ENCODE measurements at regions not wholly inside any gene's neighbourhood (a gene's known extent, or its start where the extent isn't known, plus 50 kb on each side); places are given as distances from the start of the nearest gene placed in this dataset.
"Not testable (repeated sequence)": the region's sequence is repeated elsewhere in the genome, so short reads cannot be mapped to it uniquely, and the experiment has no call there.

DNA sequence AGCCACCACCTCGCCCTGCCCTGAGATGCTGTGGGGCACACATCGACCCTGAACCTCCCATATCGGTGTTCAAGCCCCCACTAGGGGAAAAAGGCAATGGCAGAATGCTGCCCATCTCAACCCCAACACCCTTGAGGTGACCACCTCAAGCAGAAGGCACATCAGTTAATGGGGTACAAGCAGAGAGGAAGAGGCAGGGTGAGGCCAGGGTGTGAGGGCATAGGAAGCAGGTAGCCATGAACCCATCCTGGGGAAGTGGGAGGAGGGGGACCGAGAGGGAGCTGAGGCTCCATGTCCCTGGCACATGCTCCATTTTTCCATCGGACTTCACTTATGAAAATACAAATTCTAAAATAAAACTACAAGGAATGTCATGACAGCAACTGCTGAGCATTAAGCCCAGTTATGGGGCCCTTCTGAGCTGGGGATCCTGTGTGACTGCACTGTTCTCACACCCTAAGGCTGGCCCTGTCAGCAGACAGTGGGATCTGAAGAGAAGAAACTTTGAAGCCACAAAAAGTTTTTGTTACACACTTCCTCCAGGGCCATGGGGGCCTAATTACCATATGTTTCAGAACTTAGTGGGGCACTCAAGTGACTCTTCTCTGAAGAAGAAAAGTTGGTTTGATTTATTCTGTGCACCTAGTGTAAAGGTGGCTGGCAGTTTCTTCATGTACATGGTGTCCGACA, 68.2 kb upstream of the FAM241A start:
- no peaks in the 10 kb centered on the region for H3K27me3 ChIP-seq (ENCODE audit: control insufficient read depth, insufficient read depth, low read length)
- H3K4me1 ChIP-seq (ENCODE audit: control insufficient read depth, insufficient read depth, low read length), result no peaks in the 10 kb centered on the region
- no peak overlapping the region for H3K4me3 ChIP-seq (ENCODE audit: low read length)
- no peaks in the 10 kb centered on the region for H3K9me3 ChIP-seq (replicated peaks; ENCODE audit: control insufficient read depth, low read depth, low read length)
- 83% methylated on average over 1 of the region's 6 CpGs for WGBS (ENCODE audit: insufficient coverage)
- no peaks in the 10 kb centered on the region for H3K36me3 ChIP-seq (ENCODE audit: control insufficient read depth, insufficient read depth, low read length)
- H3K27ac ChIP-seq (ENCODE audit: low read length), result no peak overlapping the region
- no peak for DNase-seq

GRCh38 chr4:112077743-112078142, 67.5 kb upstream of the FAM241A start:
- Histone ChIP-seq H3K36me3 (ENCODE audit: control insufficient read depth, insufficient read depth, low read length) (no peaks in the 10 kb centered on the region), H3K4me1 (ENCODE audit: control insufficient read depth, insufficient read depth, low read length) (no peaks in the 10 kb centered on the region), H3K4me3 (ENCODE audit: low read length) (no peak overlapping the region), H3K27me3 (ENCODE audit: control insufficient read depth, insufficient read depth, low read length) (no peaks in the 10 kb centered on the region), H3K9me3 (replicated peaks; ENCODE audit: control insufficient read depth, low read depth, low read length) (no peaks in the 10 kb centered on the region), H3K27ac (ENCODE audit: low read length) (no peak overlapping the region)
- DNase-seq, result no peak
- WGBS (ENCODE audit: insufficient coverage), result 85% methylated on average over 8 of the region's 8 CpGs

DNA sequence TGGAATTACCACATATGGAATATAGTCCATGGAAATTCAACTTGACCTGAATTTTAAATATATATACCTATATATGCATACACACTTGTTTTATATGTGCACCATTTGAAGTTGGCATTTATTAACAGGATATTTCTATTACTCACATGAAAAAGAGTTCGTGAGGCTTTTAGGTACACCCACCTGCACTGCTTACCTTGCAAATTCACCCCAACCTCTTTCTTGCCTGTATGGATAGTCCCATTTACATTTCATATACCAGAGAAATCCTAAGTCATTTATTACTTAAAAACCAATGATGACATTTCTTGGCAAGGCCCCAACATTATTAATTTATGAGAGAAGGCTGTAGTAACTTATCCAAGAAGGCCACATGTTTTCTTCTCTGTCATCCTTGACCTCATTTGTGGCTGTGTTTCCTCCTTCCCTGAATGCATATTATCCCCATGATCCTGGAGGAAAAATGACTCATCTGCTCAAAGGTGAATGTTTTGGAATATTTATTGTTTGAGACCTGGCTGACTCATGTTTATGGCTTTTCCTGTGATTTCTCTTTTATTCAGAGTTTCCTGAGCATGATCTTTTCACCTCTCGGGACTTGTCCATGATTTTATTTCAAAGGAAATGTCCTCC, 62.2 kb upstream of the FAM241A start:
- no peaks in the 10 kb centered on the region for H3K4me1 ChIP-seq (ENCODE audit: control insufficient read depth, insufficient read depth, low read length)
- H3K27ac ChIP-seq (ENCODE audit: low read length), result no peak overlapping the region
- no peaks in the 10 kb centered on the region for H3K27me3 ChIP-seq (ENCODE audit: control insufficient read depth, insufficient read depth, low read length)
- no peaks in the 10 kb centered on the region for H3K36me3 ChIP-seq (ENCODE audit: control insufficient read depth, insufficient read depth, low read length)
- no peaks in the 10 kb centered on the region for H3K9me3 ChIP-seq (replicated peaks; ENCODE audit: control insufficient read depth, low read depth, low read length)
- WGBS (ENCODE audit: insufficient coverage), result no CpG with 5 or more reads among the region's 2 CpGs
- H3K4me3 ChIP-seq (ENCODE audit: low read length), result no peak overlapping the region
- peak; percentile 33 for DNase-seq

- no peak overlapping the region for H3K4me3 ChIP-seq (ENCODE audit: low read length)
- H3K27ac ChIP-seq (ENCODE audit: low read length), result peak overlapping the region; percentile 23
- H3K36me3 ChIP-seq (ENCODE audit: control insufficient read depth, insufficient read depth, low read length), result no peaks in the 10 kb centered on the region
- no peaks in the 10 kb centered on the region for H3K27me3 ChIP-seq (ENCODE audit: control insufficient read depth, insufficient read depth, low read length)
- no peak for DNase-seq
- no CpG with 5 or more reads among the region's 3 CpGs for WGBS (ENCODE audit: insufficient coverage)
- H3K9me3 ChIP-seq (replicated peaks; ENCODE audit: control insufficient read depth, low read depth, low read length), result no peaks in the 10 kb centered on the region
- H3K4me1 ChIP-seq (ENCODE audit: control insufficient read depth, insufficient read depth, low read length), result no peaks in the 10 kb centered on the region
Observed at GRCh38 chr4:112083587-112084347, 61.5 kb upstream of the FAM241A start.

DNA sequence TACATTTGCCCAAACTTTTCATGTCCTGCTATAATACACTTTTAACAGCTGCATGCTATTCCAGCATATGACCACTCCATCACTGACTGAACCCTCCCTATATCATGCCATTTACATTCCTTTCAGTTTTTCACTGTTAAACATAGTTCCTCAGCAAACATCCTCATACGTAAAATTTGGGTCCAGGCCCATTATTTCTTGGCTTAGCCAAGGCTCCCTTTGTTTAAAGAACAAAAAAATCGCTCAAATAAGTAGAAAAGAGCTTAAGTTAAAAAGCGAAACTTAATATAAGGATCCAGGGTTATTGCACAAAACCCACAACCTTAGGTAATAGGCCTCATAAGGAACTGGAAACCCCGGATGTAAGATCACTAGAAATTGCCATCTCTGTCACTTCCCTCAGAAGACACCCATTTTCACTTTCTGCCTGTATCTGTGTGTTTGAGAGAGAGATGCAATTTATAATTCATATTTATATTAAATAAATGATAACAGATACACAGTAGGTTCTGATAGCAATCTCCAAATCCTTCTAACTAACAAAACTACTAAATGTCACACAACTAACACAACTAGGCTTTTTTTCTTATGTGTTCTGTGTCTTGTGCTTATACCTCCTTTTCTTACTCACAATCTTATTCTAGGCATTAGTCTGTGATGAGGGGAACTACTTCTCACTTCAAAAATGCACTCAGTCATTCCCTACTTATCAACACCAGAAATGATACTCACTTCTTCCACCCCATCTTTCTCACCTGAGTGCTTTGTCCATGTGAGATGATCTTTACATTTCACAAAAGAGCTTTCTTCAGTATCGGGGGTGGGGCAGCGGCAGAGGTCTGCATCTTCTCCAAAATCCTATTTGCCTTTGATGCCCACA, 59.9 kb upstream of the FAM241A start:
- Histone ChIP-seq H3K4me3 (ENCODE audit: low read length) (no peak overlapping the region), H3K9me3 (replicated peaks; ENCODE audit: control insufficient read depth, low read depth, low read length) (no peaks in the 10 kb centered on the region), H3K36me3 (ENCODE audit: control insufficient read depth, insufficient read depth, low read length) (no peaks in the 10 kb centered on the region), H3K4me1 (ENCODE audit: control insufficient read depth, insufficient read depth, low read length) (no peaks in the 10 kb centered on the region), H3K27me3 (ENCODE audit: control insufficient read depth, insufficient read depth, low read length) (no peaks in the 10 kb centered on the region), H3K27ac (ENCODE audit: low read length) (no peak overlapping the region)
- WGBS (ENCODE audit: insufficient coverage), result no CpG with 5 or more reads among the region's 6 CpGs
- DNase-seq, result peak; percentile 32

- DNase-seq, result no peak
- Histone ChIP-seq H3K36me3 (ENCODE audit: control insufficient read depth, insufficient read depth, low read length) (no peaks in the 10 kb centered on the region), H3K4me3 (ENCODE audit: low read length) (no peak overlapping the region), H3K9me3 (replicated peaks; ENCODE audit: control insufficient read depth, low read depth, low read length) (no peaks in the 10 kb centered on the region), H3K27ac (ENCODE audit: low read length) (no peak overlapping the region), H3K4me1 (ENCODE audit: control insufficient read depth, insufficient read depth, low read length) (no peaks in the 10 kb centered on the region), H3K27me3 (ENCODE audit: control insufficient read depth, insufficient read depth, low read length) (no peaks in the 10 kb centered on the region)
Observed at GRCh38 chr4:112086036-112086434, 59.2 kb upstream of the FAM241A start.

GRCh38 chr4:112086661-112087060, 58.6 kb upstream of the FAM241A start:
- not testable (repeated sequence) for DNase-seq; H3K27me3 ChIP-seq (ENCODE audit: control insufficient read depth, insufficient read depth, low read length); H3K4me1 ChIP-seq (ENCODE audit: control insufficient read depth, insufficient read depth, low read length); H3K9me3 ChIP-seq (replicated peaks; ENCODE audit: control insufficient read depth, low read depth, low read length); H3K27ac ChIP-seq (ENCODE audit: low read length); H3K4me3 ChIP-seq (ENCODE audit: low read length); H3K36me3 ChIP-seq (ENCODE audit: control insufficient read depth, insufficient read depth, low read length)
- WGBS (ENCODE audit: insufficient coverage), result 91% methylated on average over 15 of the region's 17 CpGs

DNA sequence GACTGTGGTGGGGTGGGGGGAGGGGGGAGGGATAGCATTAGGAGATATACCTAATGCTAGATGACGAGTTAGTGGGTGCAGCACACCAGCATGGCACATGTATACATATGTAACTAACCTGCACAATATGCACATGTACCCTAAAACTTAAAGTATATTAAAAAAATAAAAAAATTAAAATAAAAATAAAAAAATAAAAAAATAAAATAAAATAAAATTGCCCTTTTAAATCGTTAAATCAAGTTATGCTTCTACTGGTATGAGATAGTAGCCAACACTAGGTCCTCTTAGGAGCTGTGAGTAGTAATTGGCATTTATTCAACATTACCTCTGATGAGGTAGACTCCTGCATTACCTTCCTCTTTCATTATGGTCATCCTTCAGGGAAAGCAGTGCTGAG, 52.9 kb upstream of the FAM241A start:
- H3K9me3 ChIP-seq (replicated peaks; ENCODE audit: control insufficient read depth, low read depth, low read length); DNase-seq; H3K36me3 ChIP-seq (ENCODE audit: control insufficient read depth, insufficient read depth, low read length); H3K4me3 ChIP-seq (ENCODE audit: low read length); H3K4me1 ChIP-seq (ENCODE audit: control insufficient read depth, insufficient read depth, low read length); H3K27me3 ChIP-seq (ENCODE audit: control insufficient read depth, insufficient read depth, low read length); H3K27ac ChIP-seq (ENCODE audit: low read length): not testable (repeated sequence)
- no CpG with 5 or more reads among the region's 2 CpGs for WGBS (ENCODE audit: insufficient coverage)

- Histone ChIP-seq H3K4me1 (ENCODE audit: control insufficient read depth, insufficient read depth, low read length) (no peaks in the 10 kb centered on the region), H3K4me3 (ENCODE audit: low read length) (no peak overlapping the region), H3K9me3 (replicated peaks; ENCODE audit: control insufficient read depth, low read depth, low read length) (no peaks in the 10 kb centered on the region), H3K36me3 (ENCODE audit: control insufficient read depth, insufficient read depth, low read length) (no peaks in the 10 kb centered on the region), H3K27ac (ENCODE audit: low read length) (no peak overlapping the region), H3K27me3 (ENCODE audit: control insufficient read depth, insufficient read depth, low read length) (no peaks in the 10 kb centered on the region)
- WGBS (ENCODE audit: insufficient coverage), result no CpG with 5 or more reads among the region's 3 CpGs
- DNase-seq, result no peak
Observed at GRCh38 chr4:112093636-112094202, 51.5 kb upstream of the FAM241A start.
